ENCODE measurements at regions not wholly inside any gene's neighbourhood (a gene's known extent, or its start where the extent isn't known, plus 50 kb on each side); places are given as distances from the start of the nearest gene placed in this dataset.
"Not testable (repeated sequence)": the region's sequence is repeated elsewhere in the genome, so short reads cannot be mapped to it uniquely, and the experiment has no call there.

GRCh38 chr15:62903437-62903836 is 139.1 kb upstream of the TPM1 start:
- no peak overlapping the region for H3K4me3 Mint-ChIP-seq
- intact Hi-C loops (cut with micrococcal nuclease): no loop called here
- TF ChIP-seq CTCF (IDR thresholded peaks at IDR 0.05): no peak
- no peak for DNase-seq
- no peaks in the 10 kb centered on the region for H3K36me3 Mint-ChIP-seq (ENCODE audit: low read depth)
- H3K27ac Mint-ChIP-seq: no peak overlapping the region
- POLR2A ChIA-PET: no interaction called here
- no peaks in the 10 kb centered on the region for H3K9me3 Mint-ChIP-seq
- no peaks in the 10 kb centered on the region for H3K4me1 Mint-ChIP-seq
- CTCF ChIA-PET: no interaction called here
- H3K27me3 Mint-ChIP-seq: no peaks in the 10 kb centered on the region
- ATAC-seq (ENCODE audit: low read depth): no peak

DNA sequence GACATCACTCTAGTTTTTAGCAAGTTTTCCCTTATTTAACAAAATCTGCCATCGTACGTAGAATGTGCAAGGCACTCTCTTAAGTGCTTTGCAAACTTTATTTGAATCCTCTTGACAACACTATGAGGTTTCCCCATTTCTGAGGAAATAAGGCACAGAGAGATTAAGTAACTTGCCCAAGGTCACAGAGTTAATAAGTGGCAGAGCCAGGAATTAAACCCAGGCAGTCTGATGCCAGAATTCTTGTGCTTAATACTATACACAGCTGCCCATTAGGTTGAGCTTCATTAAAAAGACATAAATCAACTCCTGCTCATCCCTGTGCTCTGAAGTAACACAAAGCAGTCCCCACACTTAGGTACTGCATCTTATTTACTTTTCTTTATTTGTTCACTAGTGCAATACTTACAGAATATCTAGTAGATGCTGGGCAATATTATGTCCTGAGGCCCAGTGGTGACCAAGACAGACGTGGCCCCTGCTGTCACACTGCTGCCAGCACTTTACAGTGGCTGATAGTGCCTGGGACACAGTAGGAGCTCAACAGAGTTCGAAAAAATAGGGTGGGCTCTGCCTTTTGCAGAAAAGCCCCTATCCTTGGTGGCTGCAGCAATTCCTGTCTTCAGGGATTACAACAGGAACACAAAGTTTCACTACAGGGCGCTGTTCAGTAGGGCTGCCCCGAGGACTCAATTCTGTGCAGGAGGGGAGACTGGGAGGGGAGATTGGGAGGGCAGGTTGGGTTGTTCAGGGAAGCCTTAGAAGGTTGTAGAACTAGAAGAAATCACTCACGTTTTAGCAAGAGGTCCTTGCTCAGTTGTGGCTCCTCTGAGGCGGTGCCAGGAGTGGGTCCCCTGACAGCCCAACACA is 138.3 kb upstream of the TPM1 start:
- POLR2A ChIA-PET: no interaction called here
- no peaks in the 10 kb centered on the region for H3K9me3 Mint-ChIP-seq
- no peak overlapping the region for H3K4me3 Mint-ChIP-seq
- CTCF ChIA-PET: no interaction called here
- intact Hi-C loops (cut with micrococcal nuclease): no loop called here
- H3K36me3 Mint-ChIP-seq (ENCODE audit: low read depth): no peaks in the 10 kb centered on the region
- peaks cover under 1% of the 10 kb centered on the region for H3K27me3 Mint-ChIP-seq
- DNase-seq (no peak), ATAC-seq (ENCODE audit: low read depth) (no peak)
- TF ChIP-seq CTCF (IDR thresholded peaks at IDR 0.05): no peak
- H3K4me1 Mint-ChIP-seq: no peaks in the 10 kb centered on the region
- H3K27ac Mint-ChIP-seq: no peak overlapping the region

DNA sequence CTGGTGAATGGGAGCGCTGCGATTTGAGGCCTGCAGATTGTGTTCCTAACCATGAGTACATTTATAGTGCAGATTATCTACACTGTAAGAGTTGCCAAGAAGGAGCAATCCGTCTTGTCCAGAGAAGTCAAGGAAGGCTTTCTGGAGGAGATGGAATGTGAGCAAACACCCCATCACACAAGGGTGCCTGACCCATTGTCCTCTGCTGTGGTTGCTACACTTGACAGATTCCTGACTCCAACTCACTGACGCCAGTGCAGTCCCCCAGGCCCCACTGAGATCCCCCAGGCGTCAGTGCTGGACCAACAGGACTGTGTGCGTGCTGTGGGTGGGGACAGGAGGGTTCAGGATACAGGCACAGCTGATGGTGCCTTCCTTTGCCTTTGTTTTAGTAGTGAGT is 135.9 kb upstream of the TPM1 start:
- ChIA-PET CTCF (no interaction called here), POLR2A (no interaction called here)
- no peak overlapping the region for H3K4me3 Mint-ChIP-seq
- ATAC-seq (ENCODE audit: low read depth) (no peak), DNase-seq (no peak)
- intact Hi-C loops (cut with micrococcal nuclease): no loop called here
- peaks cover 9% of the 10 kb centered on the region for H3K27me3 Mint-ChIP-seq
- no peak overlapping the region for H3K27ac Mint-ChIP-seq
- no peaks in the 10 kb centered on the region for H3K36me3 Mint-ChIP-seq (ENCODE audit: low read depth)
- H3K9me3 Mint-ChIP-seq: no peaks in the 10 kb centered on the region
- H3K4me1 Mint-ChIP-seq: no peaks in the 10 kb centered on the region
- no peak for TF ChIP-seq CTCF (IDR thresholded peaks at IDR 0.05)

GRCh38 chr15:62907275-62907674 is 135.3 kb upstream of the TPM1 start:
- ATAC-seq (ENCODE audit: low read depth): no peak
- no peak overlapping the region for H3K4me3 Mint-ChIP-seq
- H3K9me3 Mint-ChIP-seq: no peaks in the 10 kb centered on the region
- no peak for TF ChIP-seq CTCF (IDR thresholded peaks at IDR 0.05)
- H3K27ac Mint-ChIP-seq: no peak overlapping the region
- no peaks in the 10 kb centered on the region for H3K4me1 Mint-ChIP-seq
- intact Hi-C loops (cut with micrococcal nuclease): no loop called here
- ChIA-PET POLR2A (no interaction called here), CTCF (no interaction called here)
- no peak for DNase-seq
- H3K27me3 Mint-ChIP-seq: peaks cover 9% of the 10 kb centered on the region
- H3K36me3 Mint-ChIP-seq (ENCODE audit: low read depth): no peaks in the 10 kb centered on the region

DNA sequence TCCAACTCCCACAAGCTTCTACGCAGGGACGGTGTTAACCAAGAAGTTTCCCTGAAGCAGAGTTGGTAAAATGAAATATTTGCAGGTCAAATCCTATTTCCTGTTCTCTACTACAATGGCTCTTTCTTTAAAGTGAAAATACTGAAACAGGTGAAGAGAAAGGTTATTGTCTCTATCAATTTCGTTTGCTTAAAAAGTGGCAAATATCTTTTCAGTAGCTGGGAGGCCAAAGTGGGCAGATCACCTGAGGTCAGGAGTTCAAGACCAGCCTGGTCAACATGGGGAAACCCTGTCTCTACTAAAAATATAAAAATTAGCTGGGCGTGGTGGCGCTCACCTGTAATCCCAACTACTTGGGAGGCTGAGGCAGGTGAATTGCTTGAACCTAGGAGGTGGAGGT is 134.2 kb upstream of the TPM1 start:
- H3K36me3 Mint-ChIP-seq (ENCODE audit: low read depth); intact Hi-C loops (cut with micrococcal nuclease); ATAC-seq (ENCODE audit: low read depth); H3K9me3 Mint-ChIP-seq; CTCF ChIA-PET; H3K27me3 Mint-ChIP-seq; POLR2A ChIA-PET; H3K4me3 Mint-ChIP-seq; H3K4me1 Mint-ChIP-seq; H3K27ac Mint-ChIP-seq; DNase-seq: not testable (repeated sequence)

DNA sequence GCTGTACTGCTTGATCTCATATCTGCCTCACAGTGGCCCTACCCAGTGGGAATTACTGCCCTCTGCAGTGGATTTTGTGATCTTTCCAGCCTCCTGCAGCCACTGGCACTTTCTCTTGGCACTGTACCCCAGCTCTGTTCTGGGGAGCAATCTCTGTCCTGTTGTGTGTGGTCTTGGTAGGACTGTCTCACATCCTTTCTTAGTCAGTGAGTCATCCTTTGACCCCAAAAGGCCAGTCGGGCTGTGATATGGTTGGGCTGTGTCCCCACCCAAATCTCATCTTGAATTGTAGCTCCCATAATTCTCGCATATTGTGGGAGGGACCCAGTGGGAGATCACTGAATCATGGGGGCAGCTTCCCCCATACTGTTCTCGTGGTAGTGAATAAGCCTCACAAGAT is 133.3 kb upstream of the TPM1 start:
- no peak for TF ChIP-seq CTCF (IDR thresholded peaks at IDR 0.05)
- H3K9me3 Mint-ChIP-seq: no peaks in the 10 kb centered on the region
- peaks cover 9% of the 10 kb centered on the region for H3K27me3 Mint-ChIP-seq
- POLR2A ChIA-PET: no interaction called here
- H3K4me3 Mint-ChIP-seq: no peak overlapping the region
- intact Hi-C loops (cut with micrococcal nuclease): no loop called here
- no peak overlapping the region for H3K27ac Mint-ChIP-seq
- CTCF ChIA-PET: no interaction called here
- no peaks in the 10 kb centered on the region for H3K36me3 Mint-ChIP-seq (ENCODE audit: low read depth)
- ATAC-seq (ENCODE audit: low read depth): no peak
- no peaks in the 10 kb centered on the region for H3K4me1 Mint-ChIP-seq
- no peak for DNase-seq
